Ishikawa (cell line): ENCODE measurements at regions not wholly inside any gene's neighbourhood (a gene's known extent, or its start where the extent isn't known, plus 50 kb on each side); places are given as distances from the start of the nearest gene placed in this dataset.

ENCODE experiments used
- EGR1 ChIP-seq: IDR thresholded peaks from 2 replicates; pipeline ENCODE4 v1.6.1; 2012
- EP300 ChIP-seq: IDR thresholded peaks from 2 replicates; pipeline ENCODE4 v1.6.1; 2012; ENCODE audit warnings: borderline replicate concordance
- FOXM1 ChIP-seq: IDR thresholded peaks from 2 replicates; pipeline ENCODE4 v1.6.1; 2012; ENCODE audit warnings: low read depth, borderline replicate concordance
- USF1 ChIP-seq: IDR thresholded peaks from 2 replicates; pipeline ENCODE4 v1.6.1; 2012
- ZBTB7A ChIP-seq: IDR thresholded peaks from 2 replicates; pipeline ENCODE4 v1.6.1; 2012; ENCODE audit warnings: low read depth

GRCh38 chr14:39680777-39681176 is 248.5 kb upstream of the FBXO33 start:
- no peak for TF ChIP-seq FOXM1
- TF ChIP-seq ZBTB7A = no peak
- TF ChIP-seq USF1 = no peak
- TF ChIP-seq EGR1 = no peak
- TF ChIP-seq EP300 = no peak
